ENCODE measurements at regions not wholly inside any gene's neighbourhood (a gene's known extent, or its start where the extent isn't known, plus 50 kb on each side); places are given as distances from the start of the nearest gene placed in this dataset.
"Not testable (repeated sequence)": the region's sequence is repeated elsewhere in the genome, so short reads cannot be mapped to it uniquely, and the experiment has no call there.

- not testable (repeated sequence) for DNase-seq
Measured at GRCh38 chr2:95767950-95768349, 176.1 kb downstream of the TRIM43 start.

DNA sequence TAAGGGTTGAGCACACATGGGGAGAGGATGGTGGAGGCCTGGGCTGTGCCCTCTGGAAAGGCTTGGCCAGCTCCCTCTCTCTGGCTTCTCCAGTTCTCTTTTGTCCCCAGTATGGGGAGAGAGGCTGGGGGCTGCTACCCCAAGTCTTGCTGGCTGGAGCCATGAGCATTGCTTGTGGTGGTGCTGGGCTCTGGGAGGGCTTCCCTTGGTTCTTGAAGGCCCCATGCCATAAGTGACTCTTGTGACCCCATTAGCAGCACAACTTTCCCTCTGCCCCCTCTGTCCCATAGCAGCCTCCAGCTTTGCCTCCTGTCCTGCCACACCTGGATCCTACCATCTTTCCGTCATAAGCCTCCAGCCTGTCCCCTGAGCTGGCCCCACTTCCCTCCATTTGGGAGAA, 177.5 kb downstream of the TRIM43 start:
- not testable (repeated sequence) for DNase-seq

DNA sequence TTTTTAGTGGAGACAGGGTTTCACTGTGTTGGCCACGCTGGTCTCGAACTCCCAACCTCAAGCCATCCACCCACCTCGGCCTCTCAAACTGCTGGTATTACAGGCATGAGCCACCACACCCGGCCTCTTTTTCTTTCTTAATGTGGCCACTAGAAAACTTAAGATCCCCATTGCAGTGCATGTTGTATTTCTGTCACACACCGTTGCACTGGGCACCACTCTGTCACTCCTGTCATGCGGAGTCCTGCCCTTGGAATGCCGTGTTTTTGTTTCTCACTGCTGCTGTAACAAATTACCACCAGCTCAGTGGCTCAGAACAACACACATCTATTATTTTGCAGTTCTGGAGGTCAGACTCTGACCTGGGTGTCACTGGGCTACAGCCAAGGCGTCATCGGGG, 178.9 kb downstream of the TRIM43 start:
- not testable (repeated sequence) for DNase-seq

GRCh38 chr2:95774322-95775192, 182.8 kb downstream of the TRIM43 start:
- not testable (repeated sequence) for DNase-seq

DNA sequence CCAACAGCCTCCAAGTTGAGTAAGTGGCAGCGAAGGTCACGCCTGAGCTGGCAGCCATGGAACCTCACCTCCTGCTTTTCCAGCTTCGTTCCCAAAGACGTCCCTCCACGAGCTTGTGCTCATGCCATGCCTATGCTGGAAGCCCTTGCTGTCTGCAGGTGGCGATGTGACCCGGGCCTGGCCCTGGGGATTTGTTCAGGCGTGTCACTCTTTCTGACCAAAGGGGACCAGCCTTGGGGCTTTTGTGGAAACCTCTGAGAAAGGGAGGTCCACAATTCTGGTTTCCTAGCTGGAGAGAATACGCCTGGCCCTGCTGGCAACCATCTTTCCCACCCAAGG, 183.4 kb downstream of the TRIM43 start:
- not testable (repeated sequence) for DNase-seq
